ENCODE measurements at regions not wholly inside any gene's neighbourhood (a gene's known extent, or its start where the extent isn't known, plus 50 kb on each side); places are given as distances from the start of the nearest gene placed in this dataset.

DNA sequence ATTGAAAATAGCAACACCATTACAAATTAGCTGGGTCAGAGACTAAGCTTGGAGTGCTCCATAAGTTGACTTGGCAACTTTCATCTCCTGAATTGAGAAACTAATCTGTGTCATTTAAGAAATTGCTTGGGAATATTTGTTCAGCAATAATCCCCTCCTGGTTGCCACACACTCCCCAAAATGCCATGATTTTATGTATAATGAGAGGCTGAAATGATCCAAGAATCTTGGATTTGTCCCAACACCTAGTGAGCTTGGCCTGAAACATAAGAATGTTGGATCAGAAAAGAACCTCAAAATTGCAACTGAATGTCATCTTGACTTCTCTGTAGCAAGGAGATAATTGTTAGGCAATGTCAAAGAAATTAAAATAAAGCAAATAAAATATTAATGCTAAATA lies 805.9 kb upstream of the ADAMTS5 start (continued):
- TF ChIP-seq, protein P1, sequence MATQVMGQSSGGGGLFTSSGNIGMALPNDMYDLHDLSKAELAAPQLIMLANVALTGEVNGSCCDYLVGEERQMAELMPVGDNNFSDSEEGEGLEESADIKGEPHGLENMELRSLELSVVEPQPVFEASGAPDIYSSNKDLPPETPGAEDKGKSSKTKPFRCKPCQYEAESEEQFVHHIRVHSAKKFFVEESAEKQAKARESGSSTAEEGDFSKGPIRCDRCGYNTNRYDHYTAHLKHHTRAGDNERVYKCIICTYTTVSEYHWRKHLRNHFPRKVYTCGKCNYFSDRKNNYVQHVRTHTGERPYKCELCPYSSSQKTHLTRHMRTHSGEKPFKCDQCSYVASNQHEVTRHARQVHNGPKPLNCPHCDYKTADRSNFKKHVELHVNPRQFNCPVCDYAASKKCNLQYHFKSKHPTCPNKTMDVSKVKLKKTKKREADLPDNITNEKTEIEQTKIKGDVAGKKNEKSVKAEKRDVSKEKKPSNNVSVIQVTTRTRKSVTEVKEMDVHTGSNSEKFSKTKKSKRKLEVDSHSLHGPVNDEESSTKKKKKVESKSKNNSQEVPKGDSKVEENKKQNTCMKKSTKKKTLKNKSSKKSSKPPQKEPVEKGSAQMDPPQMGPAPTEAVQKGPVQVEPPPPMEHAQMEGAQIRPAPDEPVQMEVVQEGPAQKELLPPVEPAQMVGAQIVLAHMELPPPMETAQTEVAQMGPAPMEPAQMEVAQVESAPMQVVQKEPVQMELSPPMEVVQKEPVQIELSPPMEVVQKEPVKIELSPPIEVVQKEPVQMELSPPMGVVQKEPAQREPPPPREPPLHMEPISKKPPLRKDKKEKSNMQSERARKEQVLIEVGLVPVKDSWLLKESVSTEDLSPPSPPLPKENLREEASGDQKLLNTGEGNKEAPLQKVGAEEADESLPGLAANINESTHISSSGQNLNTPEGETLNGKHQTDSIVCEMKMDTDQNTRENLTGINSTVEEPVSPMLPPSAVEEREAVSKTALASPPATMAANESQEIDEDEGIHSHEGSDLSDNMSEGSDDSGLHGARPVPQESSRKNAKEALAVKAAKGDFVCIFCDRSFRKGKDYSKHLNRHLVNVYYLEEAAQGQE (IDR thresholded peaks at IDR 0.05; ENCODE audit: unreplicated experiment), result no peak
- no peak for TF ChIP-seq POLR2AphosphoS5 (IDR thresholded peaks at IDR 0.05; ENCODE audit: low read depth)
- TF ChIP-seq EZH2 (IDR thresholded peaks at IDR 0.05; ENCODE audit: low read depth, unreplicated experiment), result no peak
- TF ChIP-seq, protein P2, sequence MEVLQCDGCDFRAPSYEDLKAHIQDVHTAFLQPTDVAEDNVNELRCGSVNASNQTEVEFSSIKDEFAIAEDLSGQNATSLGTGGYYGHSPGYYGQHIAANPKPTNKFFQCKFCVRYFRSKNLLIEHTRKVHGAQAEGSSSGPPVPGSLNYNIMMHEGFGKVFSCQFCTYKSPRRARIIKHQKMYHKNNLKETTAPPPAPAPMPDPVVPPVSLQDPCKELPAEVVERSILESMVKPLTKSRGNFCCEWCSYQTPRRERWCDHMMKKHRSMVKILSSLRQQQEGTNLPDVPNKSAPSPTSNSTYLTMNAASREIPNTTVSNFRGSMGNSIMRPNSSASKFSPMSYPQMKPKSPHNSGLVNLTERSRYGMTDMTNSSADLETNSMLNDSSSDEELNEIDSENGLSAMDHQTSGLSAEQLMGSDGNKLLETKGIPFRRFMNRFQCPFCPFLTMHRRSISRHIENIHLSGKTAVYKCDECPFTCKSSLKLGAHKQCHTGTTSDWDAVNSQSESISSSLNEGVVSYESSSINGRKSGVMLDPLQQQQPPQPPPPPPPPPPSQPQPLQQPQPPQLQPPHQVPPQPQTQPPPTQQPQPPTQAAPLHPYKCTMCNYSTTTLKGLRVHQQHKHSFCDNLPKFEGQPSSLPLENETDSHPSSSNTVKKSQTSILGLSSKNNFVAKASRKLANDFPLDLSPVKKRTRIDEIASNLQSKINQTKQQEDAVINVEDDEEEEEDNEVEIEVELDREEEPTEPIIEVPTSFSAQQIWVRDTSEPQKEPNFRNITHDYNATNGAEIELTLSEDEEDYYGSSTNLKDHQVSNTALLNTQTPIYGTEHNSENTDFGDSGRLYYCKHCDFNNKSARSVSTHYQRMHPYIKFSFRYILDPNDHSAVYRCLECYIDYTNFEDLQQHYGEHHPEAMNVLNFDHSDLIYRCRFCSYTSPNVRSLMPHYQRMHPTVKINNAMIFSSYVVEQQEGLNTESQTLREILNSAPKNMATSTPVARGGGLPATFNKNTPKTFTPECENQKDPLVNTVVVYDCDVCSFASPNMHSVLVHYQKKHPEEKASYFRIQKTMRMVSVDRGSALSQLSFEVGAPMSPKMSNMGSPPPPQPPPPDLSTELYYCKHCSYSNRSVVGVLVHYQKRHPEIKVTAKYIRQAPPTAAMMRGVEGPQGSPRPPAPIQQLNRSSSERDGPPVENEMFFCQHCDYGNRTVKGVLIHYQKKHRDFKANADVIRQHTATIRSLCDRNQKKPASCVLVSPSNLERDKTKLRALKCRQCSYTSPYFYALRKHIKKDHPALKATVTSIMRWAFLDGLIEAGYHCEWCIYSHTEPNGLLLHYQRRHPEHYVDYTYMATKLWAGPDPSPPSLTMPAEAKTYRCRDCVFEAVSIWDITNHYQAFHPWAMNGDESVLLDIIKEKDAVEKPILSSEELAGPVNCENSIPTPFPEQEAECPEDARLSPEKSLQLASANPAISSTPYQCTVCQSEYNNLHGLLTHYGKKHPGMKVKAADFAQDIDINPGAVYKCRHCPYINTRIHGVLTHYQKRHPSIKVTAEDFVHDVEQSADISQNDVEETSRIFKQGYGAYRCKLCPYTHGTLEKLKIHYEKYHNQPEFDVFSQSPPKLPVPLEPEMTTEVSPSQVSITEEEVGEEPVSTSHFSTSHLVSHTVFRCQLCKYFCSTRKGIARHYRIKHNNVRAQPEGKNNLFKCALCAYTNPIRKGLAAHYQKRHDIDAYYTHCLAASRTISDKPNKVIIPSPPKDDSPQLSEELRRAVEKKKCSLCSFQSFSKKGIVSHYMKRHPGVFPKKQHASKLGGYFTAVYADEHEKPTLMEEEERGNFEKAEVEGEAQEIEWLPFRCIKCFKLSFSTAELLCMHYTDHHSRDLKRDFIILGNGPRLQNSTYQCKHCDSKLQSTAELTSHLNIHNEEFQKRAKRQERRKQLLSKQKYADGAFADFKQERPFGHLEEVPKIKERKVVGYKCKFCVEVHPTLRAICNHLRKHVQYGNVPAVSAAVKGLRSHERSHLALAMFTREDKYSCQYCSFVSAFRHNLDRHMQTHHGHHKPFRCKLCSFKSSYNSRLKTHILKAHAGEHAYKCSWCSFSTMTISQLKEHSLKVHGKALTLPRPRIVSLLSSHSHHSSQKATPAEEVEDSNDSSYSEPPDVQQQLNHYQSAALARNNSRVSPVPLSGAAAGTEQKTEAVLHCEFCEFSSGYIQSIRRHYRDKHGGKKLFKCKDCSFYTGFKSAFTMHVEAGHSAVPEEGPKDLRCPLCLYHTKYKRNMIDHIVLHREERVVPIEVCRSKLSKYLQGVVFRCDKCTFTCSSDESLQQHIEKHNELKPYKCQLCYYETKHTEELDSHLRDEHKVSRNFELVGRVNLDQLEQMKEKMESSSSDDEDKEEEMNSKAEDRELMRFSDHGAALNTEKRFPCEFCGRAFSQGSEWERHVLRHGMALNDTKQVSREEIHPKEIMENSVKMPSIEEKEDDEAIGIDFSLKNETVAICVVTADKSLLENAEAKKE (CRISPR knock-in tag; IDR thresholded peaks at IDR 0.05), result no peak
- no peak for TF ChIP-seq JUNB (IDR thresholded peaks at IDR 0.05; ENCODE audit: unreplicated experiment)

DNA sequence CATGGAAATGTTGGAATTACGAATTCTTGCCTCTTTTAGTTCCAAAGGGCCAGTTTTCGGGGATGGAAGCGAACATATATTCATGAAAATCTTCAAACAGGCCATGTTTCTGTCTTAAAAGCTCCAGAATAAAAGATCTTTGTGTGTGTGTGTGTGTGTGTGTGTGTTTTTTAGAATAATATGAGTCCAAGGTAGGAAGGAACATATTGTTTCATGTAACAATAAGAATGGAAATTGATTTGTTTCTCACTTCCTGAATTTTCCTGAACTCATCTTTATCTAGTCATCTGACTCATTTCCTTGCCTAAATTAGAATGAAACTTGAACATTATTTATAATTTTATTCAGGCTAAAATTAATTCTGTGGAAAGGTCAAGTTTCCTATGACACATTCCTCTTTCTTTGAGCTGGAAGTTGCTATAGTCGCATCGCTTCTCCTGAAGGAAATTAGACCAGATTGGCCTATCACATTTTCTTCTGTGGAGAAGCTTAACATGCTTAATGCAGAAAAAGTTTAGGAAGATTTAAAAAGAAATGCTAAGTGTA lies 805.1 kb upstream of the ADAMTS5 start:
- Histone ChIP-seq H3K79me2 (replicated peaks; ENCODE audit: insufficient read depth) (no peaks in the 10 kb centered on the region), H3F3A (replicated peaks; ENCODE audit: low read depth) (no peaks in the 10 kb centered on the region), H3K27ac (ENCODE audit: low read depth) (no peak overlapping the region), H3K9me2 (ENCODE audit: insufficient read depth) (peaks cover 4% of the 10 kb centered on the region; the same call in 1 of the 2 replicates), H3K36me3 (ENCODE audit: insufficient read depth) (no peaks in the 10 kb centered on the region), H3K4me1 (ENCODE audit: insufficient read depth) (no peaks in the 10 kb centered on the region), H4K20me1 (replicated peaks; ENCODE audit: insufficient read depth) (no peaks in the 10 kb centered on the region), H3K27me3 (ENCODE audit: insufficient read depth) (no peaks in the 10 kb centered on the region), H3K4me3 (no peak overlapping the region), H3K4me2 (no peak overlapping the region), H2AFZ (no peak overlapping the region)
- Mint-ChIP-seq H3K4me1 (no peaks in the 10 kb centered on the region), H3K4me3 (no peak overlapping the region), H3K36me3 (ENCODE audit: low read depth) (no peaks in the 10 kb centered on the region), H3K27me3 (ENCODE audit: insufficient read depth, low read depth, poor library complexity) (peaks cover 2% of the 10 kb centered on the region), H3K27ac (no peak overlapping the region), H3K9me3 (no peaks in the 10 kb centered on the region; the same call in 2 of the 3 replicates)
- no peak for ATAC-seq
- no peak for DNase-seq (ENCODE audit: low spot score)
- no peak for TF ChIP-seq NANOG (IDR thresholded peaks at IDR 0.05; ENCODE audit: borderline replicate concordance)
- TF ChIP-seq JUNB (IDR thresholded peaks at IDR 0.05; ENCODE audit: unreplicated experiment), result no peak
- TF ChIP-seq ZNF331 (CRISPR knock-in tag; IDR thresholded peaks at IDR 0.05; ENCODE audit: low read depth), result no peak
- no peak for TF ChIP-seq CREB1 (CRISPR knock-in tag; IDR thresholded peaks at IDR 0.05; ENCODE audit: low read depth)
- TF ChIP-seq EZH2 (IDR thresholded peaks at IDR 0.05; ENCODE audit: low read depth, unreplicated experiment), result no peak
- no peak for TF ChIP-seq ZNF114 (CRISPR knock-in tag; IDR thresholded peaks at IDR 0.05)
- no peak for TF ChIP-seq STAT1 (IDR thresholded peaks at IDR 0.05; ENCODE audit: unreplicated experiment)
- TF ChIP-seq POLR2AphosphoS5 (IDR thresholded peaks at IDR 0.05; ENCODE audit: low read depth), result no peak
- TF ChIP-seq, protein P1 (IDR thresholded peaks at IDR 0.05; ENCODE audit: unreplicated experiment), result no peak
- TF ChIP-seq EZH2phosphoT487 (IDR thresholded peaks at IDR 0.05; ENCODE audit: unreplicated experiment), result no peak

All from GM23338 (cell line).